Activated T-helper 2 cell treated with anti-CD3 and anti-CD28 coated beads, Interferon-gamma antibody, Interleukin-2, Interleukin-4, amounts not matched to agents 10 μg/mL and 5 μg/mL and 100 μg/mL, durations not matched to agents 14 hours and 24 hours and 36 hours (primary cell): ENCODE measurements at regions not wholly inside any gene's neighbourhood (a gene's known extent, or its start where the extent isn't known, plus 50 kb on each side); places are given as distances from the start of the nearest gene placed in this dataset.
"Not testable (repeated sequence)": the region's sequence is repeated elsewhere in the genome, so short reads cannot be mapped to it uniquely, and the experiment has no call there.

Experiments
- DNase-seq: peaks from one replicate; pipeline ENCODE4 v3.0.0; 2021; ENCODE audit warnings: low spot score
- H3K27ac Mint-ChIP-seq: one replicate; pipeline ENCODE4 v1.8.0; 2021; ENCODE audit warnings: mixed read lengths
- H3K27me3 Mint-ChIP-seq: one replicate; pipeline ENCODE4 v1.8.0; 2021; ENCODE audit warnings: low read depth, mixed read lengths
- H3K36me3 Mint-ChIP-seq: one replicate; pipeline ENCODE4 v1.8.0; 2021; ENCODE audit warnings: low read depth, mixed read lengths
- H3K4me1 Mint-ChIP-seq: one replicate; pipeline ENCODE4 v1.8.0; 2021; ENCODE audit warnings: low read depth, mixed read lengths
- H3K4me3 Mint-ChIP-seq: one replicate; pipeline ENCODE4 v1.8.0; 2021; ENCODE audit warnings: low read depth, mild to moderate bottlenecking, moderate library complexity, mixed read lengths
- H3K9me3 Mint-ChIP-seq: one replicate; pipeline ENCODE4 v1.8.0; 2021; ENCODE audit warnings: mixed read lengths
- intact Hi-C: fragments of 100-400 bp; cut with micrococcal nuclease; formaldehyde crosslinking; loops from one replicate; pipeline ENCODE4 v1.15.1; 2023

GRCh38 chr15:26234976-26235767 lies 372.0 kb upstream of the ATP10A start:
- intact Hi-C loops, result no loop called here
- H3K4me1 Mint-ChIP-seq, result no peaks in the 10 kb centered on the region
- no peaks in the 10 kb centered on the region for H3K9me3 Mint-ChIP-seq
- DNase-seq, result no peak
- H3K27ac Mint-ChIP-seq, result no peak overlapping the region
- no peaks in the 10 kb centered on the region for H3K27me3 Mint-ChIP-seq
- no peak overlapping the region for H3K4me3 Mint-ChIP-seq
- H3K36me3 Mint-ChIP-seq, result no peaks in the 10 kb centered on the region

DNA sequence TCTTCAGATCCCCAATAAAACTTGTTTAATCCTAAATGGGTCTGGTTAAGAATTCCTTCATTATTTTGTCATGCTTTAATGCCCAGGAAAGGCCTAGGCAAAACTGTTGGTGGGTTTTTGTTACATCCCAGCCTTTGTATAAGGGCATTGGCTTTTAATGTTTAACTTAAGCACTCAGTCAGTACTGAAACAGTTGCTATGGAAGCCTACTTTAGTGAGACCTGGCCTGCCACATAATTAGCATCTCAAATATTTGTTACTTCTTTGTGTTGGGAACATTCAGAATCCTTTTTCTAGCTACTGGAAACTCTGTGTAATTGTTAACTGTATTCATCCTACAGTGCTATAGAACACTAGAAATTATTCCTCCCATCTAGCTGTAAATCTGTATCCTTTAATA lies 369.6 kb upstream of the ATP10A start:
- DNase-seq, result no peak
- Mint-ChIP-seq H3K27me3 (no peaks in the 10 kb centered on the region), H3K4me1 (no peaks in the 10 kb centered on the region), H3K4me3 (no peak overlapping the region), H3K36me3 (no peaks in the 10 kb centered on the region), H3K9me3 (peaks cover 7% of the 10 kb centered on the region), H3K27ac (no peak overlapping the region)
- intact Hi-C loops, result no loop called here

GRCh38 chr15:26231096-26231495 lies 368.0 kb upstream of the ATP10A start:
- intact Hi-C loops, result no loop called here
- no peak overlapping the region for H3K27ac Mint-ChIP-seq
- no peaks in the 10 kb centered on the region for H3K36me3 Mint-ChIP-seq
- DNase-seq, result no peak
- no peaks in the 10 kb centered on the region for H3K4me1 Mint-ChIP-seq
- no peaks in the 10 kb centered on the region for H3K27me3 Mint-ChIP-seq
- no peak overlapping the region for H3K4me3 Mint-ChIP-seq
- peaks cover 16% of the 10 kb centered on the region for H3K9me3 Mint-ChIP-seq

DNA sequence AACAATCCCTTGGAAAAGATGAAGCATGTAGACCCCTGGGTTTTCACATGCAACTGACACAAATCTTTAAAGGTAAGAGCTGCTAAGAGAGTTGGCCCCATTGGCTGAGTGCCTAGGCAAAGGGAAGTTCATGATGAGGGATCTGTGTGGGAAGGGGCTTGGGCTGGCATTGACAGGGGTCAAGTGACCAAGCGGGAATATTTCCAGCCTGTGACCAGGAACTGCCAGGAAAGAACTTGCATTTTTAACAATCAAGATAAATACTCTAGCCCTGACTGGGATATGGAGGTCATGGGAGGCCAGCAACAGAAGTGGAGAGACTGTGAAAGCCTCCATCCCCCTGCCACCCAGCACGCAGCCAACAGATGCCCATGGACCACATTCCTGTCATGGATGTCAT lies 361.1 kb upstream of the ATP10A start:
- H3K27me3 Mint-ChIP-seq, result no peaks in the 10 kb centered on the region
- H3K27ac Mint-ChIP-seq, result no peak overlapping the region
- no peaks in the 10 kb centered on the region for H3K36me3 Mint-ChIP-seq
- intact Hi-C loops, result no loop called here
- no peak overlapping the region for H3K4me3 Mint-ChIP-seq
- peaks cover 20% of the 10 kb centered on the region for H3K9me3 Mint-ChIP-seq
- no peaks in the 10 kb centered on the region for H3K4me1 Mint-ChIP-seq
- DNase-seq, result no peak

GRCh38 chr15:26223720-26224119 lies 360.6 kb upstream of the ATP10A start:
- intact Hi-C loops, result no loop called here
- no peak for DNase-seq
- Mint-ChIP-seq H3K4me1 (no peaks in the 10 kb centered on the region), H3K36me3 (no peaks in the 10 kb centered on the region), H3K27me3 (no peaks in the 10 kb centered on the region), H3K9me3 (peaks cover 20% of the 10 kb centered on the region), H3K4me3 (no peak overlapping the region), H3K27ac (no peak overlapping the region)

DNA sequence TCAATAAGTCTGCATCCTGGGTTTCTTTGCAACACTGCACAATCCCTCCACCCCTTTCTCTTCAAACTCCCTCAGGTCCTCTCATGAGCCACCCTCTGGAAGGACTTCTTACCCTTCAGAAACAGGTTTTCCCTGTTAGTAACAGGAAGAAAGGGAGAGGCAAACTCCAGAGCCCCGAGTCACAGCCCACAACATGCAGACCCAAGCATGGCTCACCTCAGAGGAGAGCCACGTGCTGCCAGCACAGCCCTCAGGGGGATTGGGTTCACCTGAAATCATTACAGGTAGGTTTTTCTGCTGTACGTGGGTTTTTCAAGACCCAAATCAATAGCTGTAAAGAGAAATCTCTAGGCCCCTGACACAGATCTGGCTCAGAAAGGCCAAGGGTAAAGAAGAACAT lies 359.7 kb upstream of the ATP10A start:
- Mint-ChIP-seq H3K27me3 (no peaks in the 10 kb centered on the region), H3K36me3 (no peaks in the 10 kb centered on the region), H3K4me3 (no peak overlapping the region), H3K27ac (no peak overlapping the region), H3K4me1 (no peaks in the 10 kb centered on the region), H3K9me3 (peaks cover 14% of the 10 kb centered on the region)
- intact Hi-C loops, result no loop called here
- no peak for DNase-seq

DNA sequence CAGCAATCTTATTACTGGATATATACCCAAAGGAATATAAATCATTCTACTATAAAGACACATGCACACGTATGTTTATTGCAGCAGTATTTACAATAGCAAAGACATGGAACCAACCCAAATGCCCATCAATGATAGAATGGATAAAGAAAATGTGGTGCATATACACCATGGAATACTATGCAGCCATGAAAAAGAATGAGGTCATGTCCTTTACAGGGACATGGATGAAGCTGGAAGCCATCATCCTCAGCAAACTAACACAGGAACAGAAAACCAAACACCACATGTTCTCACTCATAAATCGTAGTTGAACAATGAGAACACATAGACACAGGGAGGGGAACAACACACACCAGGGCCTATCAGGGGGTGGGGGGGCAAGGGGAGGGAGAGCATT lies 353.9 kb upstream of the ATP10A start:
- H3K27me3 Mint-ChIP-seq, H3K9me3 Mint-ChIP-seq, intact Hi-C loops, DNase-seq, H3K4me3 Mint-ChIP-seq, H3K27ac Mint-ChIP-seq, H3K36me3 Mint-ChIP-seq, H3K4me1 Mint-ChIP-seq: not testable (repeated sequence)

DNA sequence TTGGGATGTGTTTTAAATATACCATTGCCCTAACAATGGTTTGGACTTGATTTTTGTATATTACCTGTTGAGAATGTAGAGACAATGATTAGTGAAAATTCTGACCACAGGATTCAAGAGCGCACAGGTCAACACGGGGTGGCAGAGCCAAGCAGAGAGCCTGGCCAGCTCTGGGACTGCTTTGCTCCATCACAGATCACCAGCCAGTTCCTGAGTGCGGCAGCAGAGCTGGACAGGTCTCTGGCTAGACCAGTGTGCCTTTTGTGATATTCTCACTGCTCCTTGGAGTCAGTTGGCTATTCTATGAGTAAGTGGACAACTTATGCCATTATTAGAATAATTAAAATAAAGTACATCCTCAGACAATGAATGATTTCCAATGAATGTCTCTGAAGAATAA lies 351.2 kb upstream of the ATP10A start:
- peaks cover 3% of the 10 kb centered on the region for H3K9me3 Mint-ChIP-seq
- no peak overlapping the region for H3K27ac Mint-ChIP-seq
- H3K27me3 Mint-ChIP-seq, result no peaks in the 10 kb centered on the region
- DNase-seq, result no peak
- H3K4me1 Mint-ChIP-seq, result no peaks in the 10 kb centered on the region
- H3K36me3 Mint-ChIP-seq, result no peaks in the 10 kb centered on the region
- intact Hi-C loops, result no loop called here
- no peak overlapping the region for H3K4me3 Mint-ChIP-seq

DNA sequence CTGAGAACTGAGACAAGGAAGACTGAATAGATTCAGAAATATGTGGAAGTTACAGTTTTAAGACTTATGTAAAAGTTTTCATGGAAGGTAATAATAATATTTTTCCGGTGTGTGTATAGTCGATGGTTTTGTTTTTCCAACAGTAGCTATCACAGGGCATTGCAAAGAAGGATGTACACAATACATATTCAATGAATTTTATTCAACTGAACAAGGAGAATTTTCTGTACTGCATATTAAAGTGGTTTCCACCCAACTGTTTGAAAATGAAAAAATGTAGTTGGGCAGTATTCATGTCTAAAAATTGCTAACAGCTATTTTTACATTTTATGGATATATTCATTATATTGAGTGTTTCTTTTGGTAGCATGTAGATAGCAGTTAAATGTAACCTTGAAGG lies 350.3 kb upstream of the ATP10A start:
- Mint-ChIP-seq H3K4me1 (no peaks in the 10 kb centered on the region), H3K36me3 (no peaks in the 10 kb centered on the region), H3K27me3 (no peaks in the 10 kb centered on the region), H3K9me3 (peaks cover 3% of the 10 kb centered on the region), H3K4me3 (no peak overlapping the region), H3K27ac (no peak overlapping the region)
- DNase-seq, result no peak
- intact Hi-C loops, result no loop called here

DNA sequence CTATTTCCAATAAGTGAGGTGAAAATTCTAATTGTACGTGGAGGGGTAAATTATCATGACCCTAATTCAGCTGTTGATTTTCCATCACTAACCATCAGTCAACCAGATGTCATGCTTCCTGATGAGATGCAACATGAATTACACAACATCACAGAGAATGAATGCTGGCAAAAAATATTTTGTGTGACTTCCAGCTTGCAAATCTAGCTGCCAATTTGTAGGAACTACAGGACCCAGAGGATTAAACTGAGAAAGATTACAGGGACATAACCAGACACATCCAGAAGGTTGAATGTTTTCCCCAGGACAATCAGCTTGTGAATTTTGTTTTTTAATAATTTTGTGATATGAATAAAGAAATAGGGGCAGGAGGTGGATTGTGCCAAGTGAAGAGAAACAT lies 349.0 kb upstream of the ATP10A start:
- intact Hi-C loops, result no loop called here
- Mint-ChIP-seq H3K4me3 (no peak overlapping the region), H3K27ac (no peak overlapping the region), H3K9me3 (peaks cover 2% of the 10 kb centered on the region), H3K27me3 (no peaks in the 10 kb centered on the region), H3K36me3 (no peaks in the 10 kb centered on the region), H3K4me1 (no peaks in the 10 kb centered on the region)
- no peak for DNase-seq

DNA sequence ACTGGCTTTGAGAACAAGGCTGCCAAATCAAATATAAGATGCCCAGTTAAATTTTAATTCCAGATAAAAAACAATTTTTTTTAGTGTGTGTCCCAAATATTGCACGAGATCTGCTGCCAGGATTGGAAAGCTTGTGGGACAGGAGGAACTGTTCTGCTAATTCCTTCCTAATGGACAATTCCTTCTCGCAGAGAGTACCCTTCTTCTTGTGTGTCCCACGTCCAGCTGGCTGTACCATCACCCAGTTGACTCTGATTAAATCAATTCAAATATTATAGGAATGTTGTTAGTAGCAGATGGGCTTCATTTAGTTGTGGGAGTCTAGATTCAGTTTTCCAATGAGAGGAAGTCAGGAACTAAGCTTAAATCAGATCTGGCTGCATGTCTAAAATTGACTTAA lies 347.9 kb upstream of the ATP10A start:
- Mint-ChIP-seq H3K4me1 (no peaks in the 10 kb centered on the region), H3K9me3 (no peaks in the 10 kb centered on the region), H3K4me3 (no peak overlapping the region), H3K27ac (no peak overlapping the region), H3K27me3 (no peaks in the 10 kb centered on the region), H3K36me3 (no peaks in the 10 kb centered on the region)
- intact Hi-C loops, result no loop called here
- DNase-seq, result no peak

DNA sequence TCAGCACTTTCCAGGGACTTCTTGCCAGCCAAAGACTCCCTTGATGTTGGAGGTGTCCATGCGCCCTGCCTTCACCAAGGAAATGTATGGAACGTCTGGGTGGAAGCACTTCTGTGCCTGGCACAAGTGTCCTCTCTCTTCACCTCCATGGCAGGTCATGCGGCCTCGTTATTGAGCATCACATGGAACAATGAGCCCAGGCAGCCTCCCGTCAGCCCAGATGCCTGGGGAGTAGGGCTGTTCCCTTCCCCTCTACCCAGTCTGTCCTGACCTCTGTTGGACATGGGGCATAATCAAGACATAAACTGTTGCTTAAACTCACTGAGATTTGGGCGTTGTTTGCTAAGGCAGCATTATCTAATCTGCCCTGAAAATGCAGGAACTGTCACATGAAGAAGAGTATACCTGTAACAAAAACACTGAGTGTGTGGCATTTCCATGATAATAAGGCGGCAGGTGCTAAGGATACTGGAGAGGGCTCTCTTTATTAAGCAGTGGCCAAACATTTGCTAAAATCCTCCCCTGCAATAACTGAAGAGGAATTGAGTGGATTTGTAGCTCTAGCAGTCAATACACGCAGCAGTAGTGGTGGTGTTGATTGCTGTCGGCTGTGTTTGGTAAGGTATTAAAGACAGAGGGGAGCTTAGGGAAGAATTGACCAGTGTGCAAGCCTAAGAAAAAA lies 338.2 kb upstream of the ATP10A start:
- no peaks in the 10 kb centered on the region for H3K36me3 Mint-ChIP-seq
- H3K4me1 Mint-ChIP-seq, result no peaks in the 10 kb centered on the region
- no peaks in the 10 kb centered on the region for H3K27me3 Mint-ChIP-seq
- no peak overlapping the region for H3K27ac Mint-ChIP-seq
- H3K4me3 Mint-ChIP-seq, result no peak overlapping the region
- intact Hi-C loops, result no loop called here
- no peaks in the 10 kb centered on the region for H3K9me3 Mint-ChIP-seq
- DNase-seq, result no peak

GRCh38 chr15:26200427-26200826 lies 337.3 kb upstream of the ATP10A start:
- Mint-ChIP-seq H3K27me3 (no peaks in the 10 kb centered on the region), H3K9me3 (no peaks in the 10 kb centered on the region), H3K4me3 (no peak overlapping the region), H3K4me1 (no peaks in the 10 kb centered on the region), H3K36me3 (no peaks in the 10 kb centered on the region), H3K27ac (no peak overlapping the region)
- no peak for DNase-seq
- intact Hi-C loops, result no loop called here
